HCT116 (cell line): ENCODE measurements at regions not wholly inside any gene's neighbourhood (a gene's known extent, or its start where the extent isn't known, plus 50 kb on each side); places are given as distances from the start of the nearest gene placed in this dataset.
"Not testable (repeated sequence)": the region's sequence is repeated elsewhere in the genome, so short reads cannot be mapped to it uniquely, and the experiment has no call there.

Experiments
- ATAC-seq: fragments of 200-7000 bp; cut with Tn5 transposase; 2 replicates; pipeline ENCODE4 v1.9.1; 2020; ENCODE audit warnings: mild to moderate bottlenecking, moderate library complexity
- BruUV-seq: library from RNA; stranded (reverse); fragments of 400-500 nt; replicated peaks from 2 replicates; lab custom pipeline; 2021; lab: Mats Ljungman, UMichigan
- CTCF ChIA-PET: fragments of 300-600 bp; sonication (Branson Sonifier 250); formaldehyde crosslinking; loops from one replicate; lab custom pipeline; 2021; ENCODE audit warnings: antibody characterized with exemption; lab: Charles Lee
- POLR2A ChIA-PET: fragments of 300-600, 350-600 bp; sonication (Branson Sonifier 250); formaldehyde crosslinking; loops from one replicate; lab custom pipeline; 2021; ENCODE audit warnings: antibody characterized with exemption; lab: Charles Lee
- RAD21 ChIA-PET, 2 experiments: fragments of 300-600 bp; sonication (Branson Sonifier 250); formaldehyde crosslinking; loops; one replicate each; lab custom pipeline; 2023; ENCODE audit warnings: low total read pairs in 2 of 2; ENCODE audit not compliant: uncharacterized antibody in 2 of 2, unreplicated experiment in 2 of 2, low non-redundant PET in 1 of 2; lab: Charles Lee
- DNase-seq: peaks from one replicate; pipeline ENCODE4 v3.0.0-alpha.2; 2010; ENCODE audit warnings: low read depth, low spot score
- H2AFZ ChIP-seq: fragments of 200-600 bp; shearing (Covaris generic), sonication (generic); 2 replicates; pipeline ENCODE4 v1.6.1; 2017; ENCODE audit warnings: low read depth, mixed run types, mixed read lengths, antibody characterized with exemption, low read length; ENCODE audit not compliant: poor library complexity, severe bottlenecking
- H3K27ac ChIP-seq: 2 replicates; pipeline ENCODE4 v1.5.1; 2012; ENCODE audit warnings: low read depth, low read length
- H3K27me3 ChIP-seq: fragments of 200-600 bp; sonication (generic); 2 replicates; pipeline ENCODE4 v1.6.1; 2016; ENCODE audit warnings: mixed run types, low read length, mixed read lengths; ENCODE audit not compliant: insufficient read depth
- H3K36me3 ChIP-seq, 2 experiments: fragments of 200-500 bp in 1 of 2; fragments of 200-600 bp in 1 of 2; sonication (Bioruptor generic) in 1 of 2; sonication (generic) in 1 of 2; 2 replicates each; pipeline versions ENCODE4 v1.5.1 to v1.6.1; 2014 to 2016; ENCODE audit warnings: low read length in 2 of 2, inconsistent platforms in 1 of 2, mixed read lengths in 1 of 2, mixed run types in 1 of 2; ENCODE audit not compliant: insufficient read depth in 2 of 2, control insufficient read depth in 1 of 2
- H3K4me1 ChIP-seq, 2 experiments: fragments of 200-600 bp in 1 of 2; sonication (generic) in 1 of 2; 2 replicates each; pipeline versions ENCODE4 v1.5.1 to v1.6.1; 2012 to 2017; ENCODE audit warnings: low read length in 2 of 2, inconsistent platforms in 1 of 2, mild to moderate bottlenecking in 1 of 2, mixed read lengths in 1 of 2, mixed run types in 1 of 2, moderate library complexity in 1 of 2; ENCODE audit not compliant: insufficient read depth in 2 of 2, control insufficient read depth in 1 of 2
- H3K4me2 ChIP-seq: fragments of 200-600 bp; sonication (generic); 2 replicates; pipeline ENCODE4 v1.6.1; 2017; ENCODE audit warnings: mixed run types, low read length, mixed read lengths
- H3K4me3 ChIP-seq, 2 experiments: fragments of 200-600 bp in 1 of 2; sonication (generic) in 1 of 2; replicated peaks in 1 of 2; 2 replicates each; pipeline ENCODE4 v1.5.1; 2011 to 2016; ENCODE audit warnings: low read length in 2 of 2, control low read depth in 1 of 2, low read depth in 1 of 2, mild to moderate bottlenecking in 1 of 2, mixed read lengths in 1 of 2, mixed run types in 1 of 2
- H3K79me2 ChIP-seq: fragments of 200-600 bp; sonication (generic); 2 replicates; pipeline ENCODE4 v1.6.1; 2017; ENCODE audit warnings: mild to moderate bottlenecking, mixed run types, low read length, moderate library complexity, mixed read lengths; ENCODE audit not compliant: insufficient read depth
- H3K9ac ChIP-seq: fragments of 200-600 bp; sonication (generic); 2 replicates; pipeline ENCODE4 v1.6.1; 2016; ENCODE audit warnings: low read length, mixed read lengths
- H3K9me2 ChIP-seq: fragments of 200-600 bp; sonication (generic), shearing (Covaris generic); 2 replicates; pipeline ENCODE4 v1.6.1; 2017; ENCODE audit warnings: mixed run types, mild to moderate bottlenecking, moderate library complexity; ENCODE audit not compliant: insufficient read depth
- H3K9me3 ChIP-seq, 2 experiments: fragments of 200-500 bp in 1 of 2; fragments of 200-600 bp in 1 of 2; sonication (Bioruptor generic) in 1 of 2; sonication (generic) in 1 of 2; 2 replicates each; pipeline ENCODE4 v1.6.1; 2014 to 2017; ENCODE audit warnings: low read length in 2 of 2, mixed read lengths in 2 of 2, inconsistent platforms in 1 of 2, low read depth in 1 of 2, mild to moderate bottlenecking in 1 of 2, mixed run types in 1 of 2, moderate library complexity in 1 of 2; ENCODE audit not compliant: control insufficient read depth in 1 of 2, insufficient read depth in 1 of 2
- H4K20me1 ChIP-seq: fragments of 200-600 bp; sonication (generic), shearing (Covaris generic); 2 replicates; pipeline ENCODE4 v1.6.1; 2017; ENCODE audit warnings: mixed run types, mild to moderate bottlenecking, moderate library complexity; ENCODE audit not compliant: insufficient read depth
- ZBTB33 ChIP-seq: IDR thresholded peaks from 2 replicates; pipeline ENCODE4 v1.6.1; 2011; ENCODE audit warnings: mild to moderate bottlenecking, low read length, moderate library complexity; ENCODE audit not compliant: insufficient replicate concordance; ENCODE audit errors: extremely low read depth
- intact Hi-C: fragments of 100-400 bp; cut with micrococcal nuclease; formaldehyde crosslinking; loops from 2 replicates; pipeline ENCODE4 v1.10.0; 2022

- Histone ChIP-seq H4K20me1 (no peaks in the 10 kb centered on the region), H2AFZ (no peak overlapping the region), H3K4me2 (no peak overlapping the region), H3K4me3 (no peak overlapping the region), H3K27me3 (no peaks in the 10 kb centered on the region), H3K79me2 (no peaks in the 10 kb centered on the region), H3K9me2 (no peaks in the 10 kb centered on the region), H3K9ac (no peak overlapping the region), H3K9me3 (peaks cover 0 to 23% of the 10 kb centered on the region in 2 experiments; a peak in 2 of 4 replicates), H3K27ac (no peak overlapping the region), H3K36me3 (no peaks in the 10 kb centered on the region), H3K4me1 (no peaks in the 10 kb centered on the region)
- ATAC-seq: no peak
- no TSS peak for BruUV-seq
- intact Hi-C loops: loop anchor here (5.0 kb wide), 1 partner anchor 1372 kb away; no protein-coding TSS in a partner anchor
- RAD21 ChIA-PET: no interaction called here
- POLR2A ChIA-PET: no interaction called here
- CTCF ChIA-PET: no interaction called here
- TF ChIP-seq ZBTB33: no peak
- no peak for DNase-seq
Measured at GRCh38 chr1:73273886-73274285, 924.1 kb downstream of the LRRIQ3 start.

GRCh38 chr1:73245196-73245595 lies 952.8 kb downstream of the LRRIQ3 start:
- RAD21 ChIA-PET, H3K79me2 ChIP-seq, POLR2A ChIA-PET: not testable (repeated sequence)

More at GRCh38 chr1:73245196-73245595, 952.8 kb downstream of the LRRIQ3 start:
- H3K9me2 ChIP-seq, H2AFZ ChIP-seq, H3K4me1 ChIP-seq, H3K9ac ChIP-seq, CTCF ChIA-PET, DNase-seq, intact Hi-C loops, ATAC-seq, H3K4me2 ChIP-seq, H3K9me3 ChIP-seq, H3K36me3 ChIP-seq, H4K20me1 ChIP-seq, H3K27ac ChIP-seq, BruUV-seq, H3K27me3 ChIP-seq, H3K4me3 ChIP-seq: not testable (repeated sequence)
